Fibroblast of the aortic adventitia (primary cell): ENCODE measurements at regions not wholly inside any gene's neighbourhood (a gene's known extent, or its start where the extent isn't known, plus 50 kb on each side); places are given as distances from the start of the nearest gene placed in this dataset.
A peak's percentile ranks its signal among the peaks of the same experiment; 100 is the strongest.

ENCODE experiments used
- DNase-seq: peaks from one replicate; pipeline ENCODE4 v3.0.0-alpha.2; 2010; ENCODE audit warnings: low read depth
- H3K4me3 ChIP-seq: 2 replicates; pipeline ENCODE4 v1.5.1; 2011; ENCODE audit warnings: low read depth, mild to moderate bottlenecking, control low read depth, low read length, moderate library complexity
- CTCF ChIP-seq: IDR thresholded peaks from 2 replicates; pipeline ENCODE4 v1.5.1; 2011; ENCODE audit warnings: mild to moderate bottlenecking, low read length, control low read depth, inconsistent platforms; ENCODE audit not compliant: insufficient read depth

GRCh38 chr15:36090286-36090946 lies 489.0 kb upstream of the CDIN1 start:
- DNase-seq = no peak
- H3K4me3 ChIP-seq = no peak overlapping the region
- TF ChIP-seq CTCF = no peak

GRCh38 chr15:36106640-36107335 lies 472.6 kb upstream of the CDIN1 start:
- DNase-seq = no peak
- no peak overlapping the region for H3K4me3 ChIP-seq
- no peak for TF ChIP-seq CTCF

GRCh38 chr15:36108541-36108940 lies 470.9 kb upstream of the CDIN1 start:
- no peak for TF ChIP-seq CTCF
- DNase-seq = no peak
- H3K4me3 ChIP-seq = no peak overlapping the region

- TF ChIP-seq CTCF = no peak
- no peak overlapping the region for H3K4me3 ChIP-seq
- DNase-seq = peak; percentile 58
Measured at GRCh38 chr15:36109943-36110658, 469.3 kb upstream of the CDIN1 start.

GRCh38 chr15:36110659-36110993 lies 468.8 kb upstream of the CDIN1 start:
- no peak overlapping the region for H3K4me3 ChIP-seq
- no peak for TF ChIP-seq CTCF

GRCh38 chr15:36117296-36117787 lies 462.1 kb upstream of the CDIN1 start:
- no peak for DNase-seq
- TF ChIP-seq CTCF = no peak
- no peak overlapping the region for H3K4me3 ChIP-seq

More at GRCh38 chr15:36110659-36110993, 468.8 kb upstream of the CDIN1 start:
- no peak for DNase-seq
